GM12875 (cell line): ENCODE measurements at regions not wholly inside any gene's neighbourhood (a gene's known extent, or its start where the extent isn't known, plus 50 kb on each side); places are given as distances from the start of the nearest gene placed in this dataset.
"Not testable (repeated sequence)": the region's sequence is repeated elsewhere in the genome, so short reads cannot be mapped to it uniquely, and the experiment has no call there.

ENCODE experiments used
- H3K4me3 ChIP-seq: one replicate; pipeline ENCODE4 v1.5.1; 2011; ENCODE audit warnings: low read depth, low read length, control low read depth
- TF ChIP-seq, protein P1 (sequence below): IDR thresholded peaks from 2 replicates; pipeline ENCODE4 v1.5.1; 2011; ENCODE audit warnings: low read depth, mild to moderate bottlenecking, control low read depth, inconsistent platforms, low read length, moderate library complexity, borderline replicate concordance; ENCODE audit not compliant: insufficient read depth

GRCh38 chr10:77724820-77725219 is 87.2 kb upstream of the KCNMA1 start:
- H3K4me3 ChIP-seq = no peak overlapping the region
- TF ChIP-seq, protein P1, sequence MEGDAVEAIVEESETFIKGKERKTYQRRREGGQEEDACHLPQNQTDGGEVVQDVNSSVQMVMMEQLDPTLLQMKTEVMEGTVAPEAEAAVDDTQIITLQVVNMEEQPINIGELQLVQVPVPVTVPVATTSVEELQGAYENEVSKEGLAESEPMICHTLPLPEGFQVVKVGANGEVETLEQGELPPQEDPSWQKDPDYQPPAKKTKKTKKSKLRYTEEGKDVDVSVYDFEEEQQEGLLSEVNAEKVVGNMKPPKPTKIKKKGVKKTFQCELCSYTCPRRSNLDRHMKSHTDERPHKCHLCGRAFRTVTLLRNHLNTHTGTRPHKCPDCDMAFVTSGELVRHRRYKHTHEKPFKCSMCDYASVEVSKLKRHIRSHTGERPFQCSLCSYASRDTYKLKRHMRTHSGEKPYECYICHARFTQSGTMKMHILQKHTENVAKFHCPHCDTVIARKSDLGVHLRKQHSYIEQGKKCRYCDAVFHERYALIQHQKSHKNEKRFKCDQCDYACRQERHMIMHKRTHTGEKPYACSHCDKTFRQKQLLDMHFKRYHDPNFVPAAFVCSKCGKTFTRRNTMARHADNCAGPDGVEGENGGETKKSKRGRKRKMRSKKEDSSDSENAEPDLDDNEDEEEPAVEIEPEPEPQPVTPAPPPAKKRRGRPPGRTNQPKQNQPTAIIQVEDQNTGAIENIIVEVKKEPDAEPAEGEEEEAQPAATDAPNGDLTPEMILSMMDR = no peak

DNA sequence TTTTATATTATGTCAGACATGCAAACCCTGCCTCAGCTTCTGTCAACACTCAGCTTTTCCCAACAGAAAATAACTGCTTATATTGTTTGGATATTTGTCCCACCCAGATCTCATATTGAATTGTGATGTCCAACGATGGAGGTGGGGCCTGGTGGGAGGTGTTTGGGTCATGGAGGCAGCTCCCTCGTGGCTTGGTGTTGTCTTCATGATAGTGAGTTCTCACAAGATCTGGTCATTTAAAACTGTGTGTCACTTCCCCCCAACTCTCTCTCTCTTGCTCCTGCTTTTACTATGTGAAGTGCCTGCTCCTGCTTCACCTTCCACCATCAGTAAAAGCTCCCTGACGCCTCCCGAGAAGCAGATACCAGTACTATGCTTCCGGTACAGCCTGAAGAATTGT is 85.8 kb upstream of the KCNMA1 start:
- no peak overlapping the region for H3K4me3 ChIP-seq
- TF ChIP-seq, protein P1 = no peak

DNA sequence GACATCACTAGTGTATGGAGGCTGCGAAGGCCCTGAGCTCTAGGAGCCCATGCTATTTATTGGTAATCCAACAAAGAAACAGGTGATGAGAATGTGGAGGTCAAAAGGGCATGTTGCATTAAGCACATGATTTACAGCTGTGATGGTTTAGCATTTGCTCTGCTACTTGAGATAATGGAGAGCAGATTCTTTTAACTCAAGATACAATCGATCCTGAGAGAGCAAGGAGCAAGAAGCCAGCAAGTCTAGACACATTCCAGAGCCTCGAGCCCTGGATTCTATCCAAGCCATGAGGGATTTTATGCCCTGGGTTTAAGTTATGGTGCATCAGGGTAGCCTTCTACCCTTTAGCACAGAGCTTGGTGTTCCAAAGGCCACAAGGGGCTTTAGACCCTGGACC is 85.3 kb upstream of the KCNMA1 start:
- not testable (repeated sequence) for H3K4me3 ChIP-seq

GRCh38 chr10:77721815-77722214 is 84.2 kb upstream of the KCNMA1 start:
- TF ChIP-seq, protein P1 = no peak

GRCh38 chr10:77718957-77719356 is 81.3 kb upstream of the KCNMA1 start:
- TF ChIP-seq, protein P1 = no peak
- no peak overlapping the region for H3K4me3 ChIP-seq

More at GRCh38 chr10:77721815-77722214, 84.2 kb upstream of the KCNMA1 start:
- H3K4me3 ChIP-seq = no peak overlapping the region

DNA sequence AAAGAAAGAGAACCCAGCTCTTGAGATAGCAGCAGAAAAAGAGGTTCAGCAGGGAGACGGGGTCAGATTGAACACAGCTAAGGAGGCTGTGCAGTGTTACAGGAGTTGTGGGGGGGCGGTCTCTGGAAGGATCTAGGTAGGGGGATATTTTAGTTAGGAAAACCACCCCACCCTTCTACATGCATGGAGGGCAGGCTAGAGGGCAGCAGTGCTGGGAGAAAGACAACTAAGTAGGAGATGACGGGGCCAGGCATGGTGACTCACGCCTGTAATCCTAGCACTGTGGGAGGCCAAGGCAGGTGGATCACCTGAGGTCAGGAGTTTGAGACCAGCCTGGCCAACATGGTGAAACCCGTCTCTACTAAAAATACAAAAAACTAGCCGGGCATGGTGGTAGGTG is 80.7 kb upstream of the KCNMA1 start:
- not testable (repeated sequence) for H3K4me3 ChIP-seq

- TF ChIP-seq, protein P1 = no peak
- no peak overlapping the region for H3K4me3 ChIP-seq
Observed at GRCh38 chr10:77717336-77717735, 79.7 kb upstream of the KCNMA1 start.

DNA sequence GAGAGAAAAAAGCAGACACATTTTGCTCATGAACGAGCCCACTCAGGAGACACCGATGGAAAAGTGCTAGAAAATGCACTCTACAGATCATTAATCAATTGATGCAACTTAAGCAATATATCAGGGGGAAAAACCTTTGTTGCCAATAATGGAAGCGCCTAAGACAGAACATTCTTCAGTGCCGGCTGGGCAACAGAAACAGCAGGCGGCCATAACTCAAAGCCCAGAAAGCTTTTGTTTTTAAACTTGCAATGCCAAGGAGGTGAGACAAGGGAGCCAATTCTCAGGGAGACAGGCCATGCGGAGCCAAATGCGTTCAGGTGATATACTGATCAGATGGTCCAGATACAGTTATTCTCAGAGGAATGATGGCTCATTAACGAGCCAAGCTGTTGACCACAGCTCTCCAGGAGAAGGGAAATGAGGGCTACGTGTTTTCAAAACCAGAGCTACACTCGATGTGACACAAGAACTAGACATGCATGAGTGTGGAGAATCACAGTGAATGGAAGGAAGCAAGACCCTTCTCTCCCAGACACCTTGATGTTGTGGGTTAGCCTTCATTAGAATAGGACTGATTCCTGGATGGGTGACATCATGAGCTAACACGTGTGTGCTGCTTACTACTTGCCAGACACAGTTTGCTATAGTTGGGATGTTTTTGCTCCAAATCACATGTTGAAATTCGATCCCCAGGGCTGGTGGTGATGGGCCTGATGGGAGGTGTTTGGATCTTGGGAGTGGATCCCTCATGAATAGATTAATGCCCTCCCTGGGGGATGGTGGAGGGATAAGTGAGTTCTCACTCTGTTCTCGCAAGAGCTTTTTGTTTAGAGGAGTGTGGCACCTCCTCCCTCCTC is 79.1 kb upstream of the KCNMA1 start:
- H3K4me3 ChIP-seq = no peak overlapping the region
- TF ChIP-seq, protein P1 = no peak
